Cardiac muscle cell (in vitro differentiated cells and primary cell): ENCODE measurements at regions not wholly inside any gene's neighbourhood (a gene's known extent, or its start where the extent isn't known, plus 50 kb on each side); places are given as distances from the start of the nearest gene placed in this dataset.

Source experiments
- DNase-seq, 2 donors: peaks; one replicate each; pipeline versions ENCODE4 v3.0.0 to v3.0.0-alpha.2; 2010 to 2017; ENCODE audit warnings: low read depth in 1 of 2, low spot score in 1 of 2
- H3K27ac ChIP-seq: fragments of 200-600 bp; sonication (generic); 2 replicates; pipeline ENCODE4 v1.5.1; 2016
- H3K27me3 ChIP-seq: fragments of 200-600 bp; sonication (generic); 2 replicates; pipeline ENCODE4 v1.6.0; 2016; ENCODE audit warnings: control low read depth
- H3K36me3 ChIP-seq: fragments of 200-600 bp; sonication (generic); 2 replicates; pipeline ENCODE4 v1.5.1; 2016; ENCODE audit warnings: control low read depth
- H3K4me1 ChIP-seq: fragments of 200-600 bp; sonication (generic); 2 replicates; pipeline ENCODE4 v1.8.1; 2017; ENCODE audit warnings: low read depth, mild to moderate bottlenecking, mixed run types
- H3K4me3 ChIP-seq: fragments of 200-600 bp; sonication (generic); 2 replicates; pipeline ENCODE4 v1.5.1; 2016; ENCODE audit warnings: mild to moderate bottlenecking
- H3K9me3 ChIP-seq: fragments of 200-600 bp; sonication (generic); 2 replicates; pipeline ENCODE4 v1.5.1; 2017; ENCODE audit warnings: low read depth, mild to moderate bottlenecking, control low read depth
- TF ChIP-seq, protein P1 (sequence below): IDR thresholded peaks from 2 replicates; pipeline ENCODE4 v1.5.1; 2012; ENCODE audit warnings: low read depth, mild to moderate bottlenecking, low read length

DNA sequence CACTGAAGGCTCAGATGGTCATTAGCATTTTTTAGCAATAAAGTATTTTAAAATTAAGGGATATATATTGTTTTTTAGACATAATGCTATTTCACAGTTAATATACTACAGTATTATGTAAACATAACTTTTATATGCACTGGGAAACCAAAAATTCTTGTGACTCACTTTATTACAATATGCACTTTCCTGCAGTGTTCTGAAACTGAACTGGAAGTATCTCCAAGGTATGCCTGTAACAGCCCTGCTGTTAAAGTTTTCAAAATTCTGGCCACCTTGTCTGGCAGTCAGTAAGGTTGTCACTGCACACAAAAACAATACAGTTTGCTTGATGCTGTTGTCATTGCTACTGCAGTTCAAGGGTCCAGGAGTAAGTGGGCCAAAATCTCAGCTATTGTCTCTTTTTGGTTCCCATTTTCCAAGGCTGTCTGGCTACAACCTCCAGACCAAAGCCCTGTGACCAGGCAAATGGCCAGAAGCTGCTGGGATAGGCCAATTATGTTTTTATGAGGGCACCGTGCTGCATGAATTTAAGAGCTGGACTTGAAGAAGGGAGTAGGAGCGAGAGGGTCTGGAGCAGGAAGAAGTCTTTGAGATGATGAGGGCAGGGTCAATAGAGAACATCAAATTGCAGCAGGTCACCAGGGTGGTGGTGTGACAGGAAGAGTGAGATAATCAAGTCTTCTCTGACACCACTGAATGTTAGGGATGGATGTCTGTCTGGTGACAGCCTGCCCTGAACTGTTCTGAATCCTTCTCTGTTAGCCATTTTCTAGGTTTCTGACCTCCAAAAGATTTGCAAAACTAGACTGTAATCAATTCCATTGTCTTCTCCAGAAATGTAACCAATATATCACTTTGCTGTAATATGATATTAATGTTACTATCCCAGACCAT lies 82.3 kb upstream of the CACHD1 start:
- Histone ChIP-seq H3K36me3 (no peaks in the 10 kb centered on the region), H3K9me3 (no peaks in the 10 kb centered on the region)
- TF ChIP-seq, protein P1, sequence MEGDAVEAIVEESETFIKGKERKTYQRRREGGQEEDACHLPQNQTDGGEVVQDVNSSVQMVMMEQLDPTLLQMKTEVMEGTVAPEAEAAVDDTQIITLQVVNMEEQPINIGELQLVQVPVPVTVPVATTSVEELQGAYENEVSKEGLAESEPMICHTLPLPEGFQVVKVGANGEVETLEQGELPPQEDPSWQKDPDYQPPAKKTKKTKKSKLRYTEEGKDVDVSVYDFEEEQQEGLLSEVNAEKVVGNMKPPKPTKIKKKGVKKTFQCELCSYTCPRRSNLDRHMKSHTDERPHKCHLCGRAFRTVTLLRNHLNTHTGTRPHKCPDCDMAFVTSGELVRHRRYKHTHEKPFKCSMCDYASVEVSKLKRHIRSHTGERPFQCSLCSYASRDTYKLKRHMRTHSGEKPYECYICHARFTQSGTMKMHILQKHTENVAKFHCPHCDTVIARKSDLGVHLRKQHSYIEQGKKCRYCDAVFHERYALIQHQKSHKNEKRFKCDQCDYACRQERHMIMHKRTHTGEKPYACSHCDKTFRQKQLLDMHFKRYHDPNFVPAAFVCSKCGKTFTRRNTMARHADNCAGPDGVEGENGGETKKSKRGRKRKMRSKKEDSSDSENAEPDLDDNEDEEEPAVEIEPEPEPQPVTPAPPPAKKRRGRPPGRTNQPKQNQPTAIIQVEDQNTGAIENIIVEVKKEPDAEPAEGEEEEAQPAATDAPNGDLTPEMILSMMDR, result no peak

DNA sequence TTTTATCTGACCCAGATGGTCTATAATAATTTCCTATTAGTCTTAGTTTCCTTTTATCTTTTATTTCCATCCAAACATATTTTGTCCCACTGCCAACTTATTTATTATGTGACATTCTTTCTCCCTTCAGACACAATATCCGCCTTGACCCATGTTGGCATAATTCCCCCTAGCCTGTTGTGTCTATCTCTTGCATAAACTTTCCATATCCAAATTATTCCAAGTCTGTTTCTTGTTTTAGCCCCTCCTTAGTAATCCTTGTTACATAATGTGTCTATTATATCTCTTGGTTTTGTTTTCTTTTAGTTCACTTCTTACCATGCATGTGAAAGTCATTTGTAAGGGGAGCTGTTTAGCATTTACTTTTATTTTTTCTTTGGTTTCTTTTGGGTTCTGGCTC lies 81.6 kb upstream of the CACHD1 start:
- H3K36me3 ChIP-seq, result no peaks in the 10 kb centered on the region
- H3K4me1 ChIP-seq, result no peaks in the 10 kb centered on the region
- TF ChIP-seq, protein P1, result no peak
- H3K27me3 ChIP-seq, result no peaks in the 10 kb centered on the region
- DNase-seq, result no peak
- H3K27ac ChIP-seq, result no peak overlapping the region
- no peaks in the 10 kb centered on the region for H3K9me3 ChIP-seq
- H3K4me3 ChIP-seq, result no peak overlapping the region

More for the DNA sequence above, 82.3 kb upstream of the CACHD1 start:
- H3K4me1 ChIP-seq, result no peaks in the 10 kb centered on the region
- no peak overlapping the region for H3K27ac ChIP-seq
- no peak overlapping the region for H3K4me3 ChIP-seq
- H3K27me3 ChIP-seq, result no peaks in the 10 kb centered on the region
- DNase-seq, result no peak

DNA sequence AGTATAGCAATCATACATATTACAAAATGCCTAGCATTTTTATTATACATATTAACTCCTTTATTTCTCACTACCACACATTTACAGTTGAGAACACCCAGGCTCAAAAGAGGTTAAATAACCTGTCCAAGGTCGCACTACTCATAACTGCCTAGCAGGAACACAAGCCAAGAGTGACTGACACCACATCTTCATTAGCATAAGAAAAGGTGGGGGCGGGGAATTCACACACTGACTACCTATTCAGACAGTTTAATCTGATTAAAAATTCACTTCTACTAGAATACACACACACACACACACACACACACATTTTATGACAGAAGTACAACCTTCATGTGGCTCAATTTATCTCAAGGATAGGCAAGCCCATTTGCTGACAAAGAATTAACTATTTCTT lies 77.8 kb upstream of the CACHD1 start:
- Histone ChIP-seq H3K4me3 (no peak overlapping the region), H3K27me3 (no peaks in the 10 kb centered on the region), H3K27ac (no peak overlapping the region), H3K36me3 (no peaks in the 10 kb centered on the region), H3K9me3 (no peaks in the 10 kb centered on the region), H3K4me1 (no peaks in the 10 kb centered on the region)
- TF ChIP-seq, protein P1, result no peak
- no peak for DNase-seq

DNA sequence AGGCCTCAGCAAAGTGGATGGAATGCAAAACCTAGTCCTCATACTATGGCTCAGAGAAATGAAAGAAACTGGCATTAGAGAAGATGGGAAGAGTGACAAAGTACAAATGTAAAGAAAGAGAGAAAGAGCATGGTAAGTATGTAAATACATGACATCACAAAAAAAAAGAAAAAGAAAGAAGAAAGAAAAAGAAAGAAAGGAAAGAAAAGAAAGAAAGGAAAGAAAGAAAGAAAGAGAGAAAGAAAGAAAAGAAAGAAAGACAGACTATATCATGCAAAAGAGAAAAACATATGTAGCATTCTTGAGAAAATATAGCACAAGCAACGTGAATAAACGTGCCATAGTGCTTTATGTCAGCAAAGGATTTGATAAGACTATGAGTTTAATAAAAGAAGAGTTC lies 76.1 kb upstream of the CACHD1 start:
- H3K4me3 ChIP-seq, result no peak overlapping the region
- no peaks in the 10 kb centered on the region for H3K9me3 ChIP-seq
- H3K36me3 ChIP-seq, result no peaks in the 10 kb centered on the region
- no peak for DNase-seq
- H3K27me3 ChIP-seq, result no peaks in the 10 kb centered on the region
- TF ChIP-seq, protein P1, result no peak
- H3K4me1 ChIP-seq, result no peaks in the 10 kb centered on the region
- H3K27ac ChIP-seq, result no peak overlapping the region

DNA sequence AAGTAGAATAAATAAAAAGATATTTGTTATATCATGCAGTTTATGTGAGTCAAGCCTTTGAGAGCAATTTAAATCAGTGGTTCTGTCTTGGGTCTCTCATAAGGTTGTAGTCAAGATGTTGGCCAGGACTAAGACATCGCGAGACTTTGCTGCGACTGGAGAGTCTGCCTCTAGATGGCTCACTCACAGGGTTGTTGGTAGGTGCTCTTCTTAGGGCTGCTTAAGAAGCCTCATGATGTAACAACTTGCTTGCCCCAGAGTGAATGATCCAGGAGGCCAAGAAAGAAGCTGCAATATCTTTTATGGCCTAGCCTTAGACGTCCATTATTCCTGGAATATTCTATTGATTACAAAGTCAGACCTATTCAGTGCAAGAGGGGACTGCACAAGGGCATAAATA lies 73.1 kb upstream of the CACHD1 start:
- Histone ChIP-seq H3K4me3 (no peak overlapping the region), H3K9me3 (no peaks in the 10 kb centered on the region), H3K27me3 (no peaks in the 10 kb centered on the region), H3K27ac (no peak overlapping the region), H3K4me1 (no peaks in the 10 kb centered on the region), H3K36me3 (no peaks in the 10 kb centered on the region)
- TF ChIP-seq, protein P1, result no peak
- DNase-seq, result peak in 1 of 2 donors; percentile 19
